ENCODE measurements at regions not wholly inside any gene's neighbourhood (a gene's known extent, or its start where the extent isn't known, plus 50 kb on each side); places are given as distances from the start of the nearest gene placed in this dataset.
A peak's percentile ranks its signal among the peaks of the same experiment; 100 is the strongest.

GRCh38 chr12:81888106-81888740 is 129.1 kb upstream of the PPFIA2 start:
- TF ChIP-seq CTCF (conservative IDR thresholded peaks at IDR 0.05; ENCODE audit: low read depth, low read length) (no peak), EZH2 (IDR thresholded peaks at IDR 0.05; ENCODE audit: borderline replicate concordance, low read depth, low read length, poor library complexity, severe bottlenecking) (no peak)
- no peak for DNase-seq (ENCODE audit: low spot score)
- Histone ChIP-seq H3K27me3 (replicated peaks; ENCODE audit: insufficient read depth, low read depth, low read length, poor library complexity) (peaks cover 2% of the 10 kb centered on the region), H3K27ac (ENCODE audit: low read depth, low read length, poor library complexity, severe bottlenecking) (no peak overlapping the region), H3K36me3 (ENCODE audit: insufficient read depth, low read length, poor library complexity, severe bottlenecking) (no peaks in the 10 kb centered on the region), H3K4me3 (ENCODE audit: low read depth, low read length, poor library complexity, severe bottlenecking) (no peak overlapping the region), H3K9me3 (ENCODE audit: low read depth, low read length, poor library complexity, severe bottlenecking) (no peaks in the 10 kb centered on the region), H3K4me1 (ENCODE audit: insufficient read depth, low read length, poor library complexity, severe bottlenecking) (no peaks in the 10 kb centered on the region)
- ChIA-PET CTCF (no interaction called here), POLR2A (ENCODE audit: low non-redundant PET) (no interaction called here)
- BruUV-seq (replicated peaks), result no TSS peak
- intact Hi-C loops (cut with micrococcal nuclease; ENCODE audit: unreplicated experiment), result no loop called here

DNA sequence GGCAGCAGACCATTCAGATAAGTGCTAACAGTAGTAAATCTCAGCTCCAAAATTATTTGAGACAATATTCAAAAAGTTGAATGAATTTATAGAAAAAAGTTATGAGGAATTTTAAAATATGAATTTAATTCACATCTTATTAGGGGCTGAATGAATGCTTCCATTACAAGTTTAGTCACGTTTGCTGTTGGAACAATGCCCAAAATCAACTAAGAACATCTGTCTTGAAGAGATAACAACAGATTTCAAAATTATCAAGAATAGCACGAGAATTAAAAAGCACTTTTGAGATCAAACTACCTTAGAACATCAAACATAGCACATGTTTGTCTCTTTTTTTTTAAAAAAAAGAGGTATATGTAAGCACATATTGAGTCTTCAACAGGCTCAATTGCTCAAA is 115.4 kb upstream of the PPFIA2 start:
- ChIA-PET CTCF (no interaction called here), POLR2A (ENCODE audit: low non-redundant PET) (no interaction called here)
- H3K27me3 ChIP-seq (replicated peaks; ENCODE audit: insufficient read depth, low read depth, low read length, poor library complexity), result peaks cover 60% of the 10 kb centered on the region
- DNase-seq (ENCODE audit: low spot score), result peak; percentile 12
- no peak overlapping the region for H3K27ac ChIP-seq (ENCODE audit: low read depth, low read length, poor library complexity, severe bottlenecking)
- H3K9me3 ChIP-seq (ENCODE audit: low read depth, low read length, poor library complexity, severe bottlenecking), result no peaks in the 10 kb centered on the region
- no peaks in the 10 kb centered on the region for H3K36me3 ChIP-seq (ENCODE audit: insufficient read depth, low read length, poor library complexity, severe bottlenecking)
- no peaks in the 10 kb centered on the region for H3K4me1 ChIP-seq (ENCODE audit: insufficient read depth, low read length, poor library complexity, severe bottlenecking)
- TF ChIP-seq EZH2 (IDR thresholded peaks at IDR 0.05; ENCODE audit: borderline replicate concordance, low read depth, low read length, poor library complexity, severe bottlenecking) (no peak), CTCF (conservative IDR thresholded peaks at IDR 0.05; ENCODE audit: low read depth, low read length) (no peak)
- intact Hi-C loops (cut with micrococcal nuclease; ENCODE audit: unreplicated experiment), result no loop called here
- H3K4me3 ChIP-seq (ENCODE audit: low read depth, low read length, poor library complexity, severe bottlenecking), result no peak overlapping the region
- BruUV-seq (replicated peaks), result no TSS peak

DNA sequence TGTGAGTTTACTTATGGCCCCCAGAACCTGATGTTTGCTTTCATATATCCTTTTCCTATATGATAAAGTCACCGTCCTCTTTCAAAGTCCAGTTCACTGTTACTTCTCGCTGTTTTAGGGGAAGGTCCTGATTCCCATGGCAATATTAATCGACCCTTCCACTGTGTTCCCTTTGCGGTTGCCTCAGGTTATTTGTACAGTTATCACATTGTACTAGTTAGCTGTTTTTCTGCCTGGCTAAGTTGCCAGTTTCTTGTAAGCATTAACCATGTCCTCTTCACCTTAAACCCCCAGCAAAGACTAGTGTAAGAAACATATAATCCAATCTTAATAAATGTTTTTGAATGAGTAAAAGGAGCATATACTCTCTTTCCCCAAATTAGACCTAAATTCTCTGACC is 115.0 kb upstream of the PPFIA2 start:
- Histone ChIP-seq H3K9me3 (ENCODE audit: low read depth, low read length, poor library complexity, severe bottlenecking) (no peaks in the 10 kb centered on the region), H3K36me3 (ENCODE audit: insufficient read depth, low read length, poor library complexity, severe bottlenecking) (no peaks in the 10 kb centered on the region), H3K27me3 (replicated peaks; ENCODE audit: insufficient read depth, low read depth, low read length, poor library complexity) (peaks cover 64% of the 10 kb centered on the region), H3K27ac (ENCODE audit: low read depth, low read length, poor library complexity, severe bottlenecking) (no peak overlapping the region), H3K4me3 (ENCODE audit: low read depth, low read length, poor library complexity, severe bottlenecking) (no peak overlapping the region), H3K4me1 (ENCODE audit: insufficient read depth, low read length, poor library complexity, severe bottlenecking) (no peaks in the 10 kb centered on the region)
- ChIA-PET CTCF (no interaction called here), POLR2A (ENCODE audit: low non-redundant PET) (no interaction called here)
- TF ChIP-seq CTCF (conservative IDR thresholded peaks at IDR 0.05; ENCODE audit: low read depth, low read length), result no peak
- BruUV-seq (replicated peaks), result no TSS peak
- intact Hi-C loops (cut with micrococcal nuclease; ENCODE audit: unreplicated experiment), result no loop called here
- DNase-seq (ENCODE audit: low spot score), result no peak

All from A673 (cell line).